Mesendoderm (in vitro differentiated cells): ENCODE measurements at regions not wholly inside any gene's neighbourhood (a gene's known extent, or its start where the extent isn't known, plus 50 kb on each side); places are given as distances from the start of the nearest gene placed in this dataset.

Source experiments
- DNase-seq: peaks from one replicate; pipeline ENCODE4 v3.0.0; 2013
- H2AK5ac ChIP-seq: 2 replicates; pipeline ENCODE4 v1.6.1; 2013; ENCODE audit warnings: low read length, inconsistent platforms
- H2BK120ac ChIP-seq: 2 replicates; pipeline ENCODE4 v1.6.1; 2013; ENCODE audit warnings: low read depth, mild to moderate bottlenecking, low read length, moderate library complexity, mixed read lengths
- H2BK15ac ChIP-seq: replicated peaks from 2 replicates; pipeline ENCODE4 v1.6.1; 2013; ENCODE audit warnings: low read depth, mild to moderate bottlenecking, moderate library complexity
- H2BK5ac ChIP-seq: 2 replicates; pipeline ENCODE4 v1.6.1; 2013; ENCODE audit warnings: low read length, inconsistent platforms
- H3K18ac ChIP-seq: 2 replicates; pipeline ENCODE4 v1.6.1; 2013; ENCODE audit warnings: mild to moderate bottlenecking, low read length, mixed read lengths
- H3K23ac ChIP-seq: one replicate; pipeline ENCODE4 v1.6.1; 2013; ENCODE audit warnings: low read length
- H3K27ac ChIP-seq: 2 replicates; pipeline ENCODE4 v1.5.1; 2013; ENCODE audit warnings: low read depth, mild to moderate bottlenecking, inconsistent platforms, low read length, moderate library complexity
- H3K27me3 ChIP-seq: 2 replicates; pipeline ENCODE4 v1.6.1; 2013; ENCODE audit warnings: low read length, control low read depth, mild to moderate bottlenecking, inconsistent platforms; ENCODE audit not compliant: insufficient read depth, poor library complexity
- H3K36me3 ChIP-seq: 2 replicates; pipeline ENCODE4 v1.6.1; 2013; ENCODE audit warnings: low read length, inconsistent platforms; ENCODE audit not compliant: control insufficient read depth, insufficient read depth
- H3K4ac ChIP-seq: one replicate; pipeline ENCODE4 v1.6.1; 2013; ENCODE audit warnings: low read depth, mild to moderate bottlenecking, low read length, moderate library complexity
- H3K4me1 ChIP-seq: 2 replicates; pipeline ENCODE4 v1.6.1; 2013; ENCODE audit warnings: low read depth, low read length, inconsistent platforms; ENCODE audit not compliant: control insufficient read depth
- H3K4me2 ChIP-seq: 2 replicates; pipeline ENCODE4 v1.6.1; 2013; ENCODE audit warnings: low read length
- H3K4me3 ChIP-seq: 2 replicates; pipeline ENCODE4 v1.5.1; 2013; ENCODE audit warnings: mild to moderate bottlenecking, low read length
- H3K56ac ChIP-seq: one replicate; pipeline ENCODE4 v1.6.1; 2013; ENCODE audit warnings: low read length
- H3K79me1 ChIP-seq: 2 replicates; pipeline ENCODE4 v1.6.1; 2013; ENCODE audit warnings: low read length, inconsistent platforms
- H3K79me2 ChIP-seq: 2 replicates; pipeline ENCODE4 v1.6.1; 2013; ENCODE audit warnings: mild to moderate bottlenecking, low read length; ENCODE audit not compliant: control insufficient read depth, insufficient read depth
- H3K9ac ChIP-seq: 2 replicates; pipeline ENCODE4 v1.6.1; 2013; ENCODE audit warnings: low read length, inconsistent platforms
- H4K5ac ChIP-seq: one replicate; pipeline ENCODE4 v1.6.1; 2013; ENCODE audit warnings: low read length
- H4K8ac ChIP-seq: one replicate; pipeline ENCODE4 v1.6.1; 2013; ENCODE audit warnings: low read depth, mild to moderate bottlenecking, control low read depth, low read length, moderate library complexity
- WGBS: extraction: QIAGEN DNeasy Blood & Tissue Kit; methylation state at CpG from one replicate; pipeline ENCODE4 v1.1.7; 2013; ENCODE audit warnings: low lambda C conversion rate, missing lambda C conversion rate; ENCODE audit not compliant: insufficient coverage; ENCODE audit errors: extremely low coverage; 5-methylcytosine and 5-hydroxymethylcytosine counted together

GRCh38 chr1:190540366-190540765, 62.7 kb upstream of the BRINP3 start:
- Histone ChIP-seq H2BK120ac (no peak overlapping the region), H3K36me3 (no peaks in the 10 kb centered on the region), H3K4me3 (no peak overlapping the region), H2AK5ac (no peak overlapping the region), H3K4me2 (no peak overlapping the region), H2BK5ac (no peak overlapping the region), H4K5ac (no peak overlapping the region), H3K27me3 (no peaks in the 10 kb centered on the region), H2BK15ac (no peak overlapping the region), H3K9ac (no peak overlapping the region), H3K79me1 (no peaks in the 10 kb centered on the region), H4K8ac (no peak overlapping the region), H3K4me1 (no peaks in the 10 kb centered on the region), H3K56ac (no peak overlapping the region), H3K18ac (no peak overlapping the region), H3K27ac (no peak overlapping the region), H3K79me2 (no peaks in the 10 kb centered on the region), H3K4ac (no peak overlapping the region), H3K23ac (no peak overlapping the region)
- DNase-seq: peak; percentile 10

GRCh38 chr1:190551638-190552037, 74.0 kb upstream of the BRINP3 start:
- Histone ChIP-seq H3K27me3 (no peaks in the 10 kb centered on the region), H3K4me1 (no peaks in the 10 kb centered on the region), H3K4me2 (no peak overlapping the region), H2BK15ac (no peak overlapping the region), H3K23ac (no peak overlapping the region), H4K8ac (no peak overlapping the region), H3K79me2 (no peaks in the 10 kb centered on the region), H3K56ac (no peak overlapping the region), H3K27ac (no peak overlapping the region), H3K4me3 (no peak overlapping the region), H2AK5ac (no peak overlapping the region), H3K18ac (no peak overlapping the region), H2BK120ac (no peak overlapping the region), H3K79me1 (no peaks in the 10 kb centered on the region), H2BK5ac (no peak overlapping the region), H3K9ac (no peak overlapping the region), H3K4ac (no peak overlapping the region), H4K5ac (no peak overlapping the region), H3K36me3 (no peaks in the 10 kb centered on the region)
- WGBS: no CpG with 5 or more reads among the region's 1 CpG
- no peak for DNase-seq

- no CpG with 5 or more reads among the region's 1 CpG for WGBS
These were observed 82.6 kb upstream of the BRINP3 start for GRCh38 chr1:190560161-190560681.

GRCh38 chr1:190563230-190563629, 85.6 kb upstream of the BRINP3 start:
- Histone ChIP-seq H3K27me3 (no peaks in the 10 kb centered on the region), H2BK15ac (no peak overlapping the region), H3K56ac (no peak overlapping the region), H3K18ac (no peak overlapping the region), H3K23ac (no peak overlapping the region), H3K4me1 (no peaks in the 10 kb centered on the region), H4K5ac (no peak overlapping the region), H3K27ac (no peak overlapping the region), H2BK5ac (no peak overlapping the region), H4K8ac (no peak overlapping the region), H3K79me1 (no peaks in the 10 kb centered on the region), H3K79me2 (no peaks in the 10 kb centered on the region), H3K36me3 (no peaks in the 10 kb centered on the region), H3K9ac (no peak overlapping the region), H2BK120ac (no peak overlapping the region), H3K4me3 (no peak overlapping the region), H3K4me2 (no peak overlapping the region), H3K4ac (no peak overlapping the region), H2AK5ac (no peak overlapping the region)
- DNase-seq: no peak
- no CpG with 5 or more reads among the region's 9 CpGs for WGBS

More at GRCh38 chr1:190560161-190560681, 82.6 kb upstream of the BRINP3 start:
- no peak overlapping the region for H3K27ac ChIP-seq
- H3K4me3 ChIP-seq: no peak overlapping the region
- no peak overlapping the region for H3K56ac ChIP-seq
- H3K9ac ChIP-seq: no peak overlapping the region
- no peaks in the 10 kb centered on the region for H3K4me1 ChIP-seq
- no peak overlapping the region for H3K23ac ChIP-seq
- H3K18ac ChIP-seq: no peak overlapping the region
- DNase-seq: no peak
- no peaks in the 10 kb centered on the region for H3K79me2 ChIP-seq
- no peaks in the 10 kb centered on the region for H3K27me3 ChIP-seq
- no peak overlapping the region for H2BK15ac ChIP-seq
- no peak overlapping the region for H3K4me2 ChIP-seq
- no peak overlapping the region for H2BK5ac ChIP-seq
- H4K8ac ChIP-seq: no peak overlapping the region
- H4K5ac ChIP-seq: no peak overlapping the region
- no peak overlapping the region for H3K4ac ChIP-seq
- H3K36me3 ChIP-seq: no peaks in the 10 kb centered on the region
- H2AK5ac ChIP-seq: no peak overlapping the region
- no peak overlapping the region for H2BK120ac ChIP-seq
- H3K79me1 ChIP-seq: no peaks in the 10 kb centered on the region

GRCh38 chr1:190564117-190564516, 86.5 kb upstream of the BRINP3 start:
- H3K27ac ChIP-seq: no peak overlapping the region
- H2BK120ac ChIP-seq: no peak overlapping the region
- no peak overlapping the region for H3K56ac ChIP-seq
- no peaks in the 10 kb centered on the region for H3K27me3 ChIP-seq
- H3K18ac ChIP-seq: no peak overlapping the region
- no peak for DNase-seq
- no peaks in the 10 kb centered on the region for H3K79me1 ChIP-seq
- WGBS: no CpG with 5 or more reads among the region's 2 CpGs
- H3K4me2 ChIP-seq: no peak overlapping the region
- no peak overlapping the region for H2AK5ac ChIP-seq
- no peaks in the 10 kb centered on the region for H3K36me3 ChIP-seq
- H4K5ac ChIP-seq: no peak overlapping the region
- H3K4me1 ChIP-seq: no peaks in the 10 kb centered on the region
- no peaks in the 10 kb centered on the region for H3K79me2 ChIP-seq
- no peak overlapping the region for H3K9ac ChIP-seq
- no peak overlapping the region for H3K23ac ChIP-seq
- H3K4ac ChIP-seq: no peak overlapping the region
- H4K8ac ChIP-seq: no peak overlapping the region
- no peak overlapping the region for H3K4me3 ChIP-seq
- no peak overlapping the region for H2BK15ac ChIP-seq
- no peak overlapping the region for H2BK5ac ChIP-seq

GRCh38 chr1:190578017-190578416, 100.4 kb upstream of the BRINP3 start:
- Histone ChIP-seq H3K18ac (no peak overlapping the region), H3K4me2 (no peak overlapping the region), H2BK5ac (no peak overlapping the region), H3K23ac (no peak overlapping the region), H2BK15ac (no peak overlapping the region), H4K5ac (no peak overlapping the region), H3K4me3 (no peak overlapping the region), H3K27ac (no peak overlapping the region), H3K4ac (no peak overlapping the region), H3K79me1 (no peaks in the 10 kb centered on the region), H3K27me3 (no peaks in the 10 kb centered on the region), H2AK5ac (no peak overlapping the region), H3K4me1 (no peaks in the 10 kb centered on the region), H3K9ac (no peak overlapping the region), H3K36me3 (no peaks in the 10 kb centered on the region), H2BK120ac (no peak overlapping the region), H3K56ac (no peak overlapping the region), H4K8ac (no peak overlapping the region), H3K79me2 (no peaks in the 10 kb centered on the region)
- WGBS: no CpG with 5 or more reads among the region's 5 CpGs
- no peak for DNase-seq
